ENCODE measurements at regions not wholly inside any gene's neighbourhood (a gene's known extent, or its start where the extent isn't known, plus 50 kb on each side); places are given as distances from the start of the nearest gene placed in this dataset.
"Not testable (repeated sequence)": the region's sequence is repeated elsewhere in the genome, so short reads cannot be mapped to it uniquely, and the experiment has no call there.

- intact Hi-C loops (cut with DNase I): no loop called here
- no peak for DNase-seq
- ATAC-seq: no peak
- Histone ChIP-seq H3K4me1 (ENCODE audit: control insufficient read depth, insufficient read depth, low read length) (no peaks in the 10 kb centered on the region), H3K4me3 (ENCODE audit: low read length) (no peak overlapping the region), H3K9me3 (ENCODE audit: control insufficient read depth, low read length) (peaks cover 2% of the 10 kb centered on the region), H3K27ac (ENCODE audit: low read length) (no peak overlapping the region), H3K27me3 (ENCODE audit: control insufficient read depth, insufficient read depth) (no peaks in the 10 kb centered on the region)
- WGBS: 75% methylated on average over 3 of the region's 3 CpGs
Observed at GRCh38 chr2:175326801-175327200, 145.3 kb upstream of the ATP5MC3 start.

- H3K4me3 ChIP-seq (ENCODE audit: low read length); ATAC-seq; DNase-seq; H3K27me3 ChIP-seq (ENCODE audit: control insufficient read depth, insufficient read depth); H3K27ac ChIP-seq (ENCODE audit: low read length); H3K9me3 ChIP-seq (ENCODE audit: control insufficient read depth, low read length); H3K4me1 ChIP-seq (ENCODE audit: control insufficient read depth, insufficient read depth, low read length); intact Hi-C loops (cut with DNase I): not testable (repeated sequence)
- 85% methylated on average over 2 of the region's 2 CpGs for WGBS
Observed at GRCh38 chr2:175326164-175326563, 144.7 kb upstream of the ATP5MC3 start.

- H3K27me3 ChIP-seq (ENCODE audit: control insufficient read depth, insufficient read depth): no peaks in the 10 kb centered on the region
- H3K27ac ChIP-seq (ENCODE audit: low read length): no peak overlapping the region
- peaks cover 2% of the 10 kb centered on the region for H3K9me3 ChIP-seq (ENCODE audit: control insufficient read depth, low read length)
- H3K4me3 ChIP-seq (ENCODE audit: low read length): no peak overlapping the region
- WGBS: 85% methylated on average over 4 of the region's 4 CpGs
- DNase-seq: no peak
- H3K4me1 ChIP-seq (ENCODE audit: control insufficient read depth, insufficient read depth, low read length): no peaks in the 10 kb centered on the region
- intact Hi-C loops (cut with DNase I): no loop called here
- no peak for ATAC-seq
Observed at GRCh38 chr2:175323162-175323561, 141.7 kb upstream of the ATP5MC3 start.

GRCh38 chr2:175318542-175318941 is 137.0 kb upstream of the ATP5MC3 start:
- H3K9me3 ChIP-seq (ENCODE audit: control insufficient read depth, low read length): no peaks in the 10 kb centered on the region
- WGBS: 45% methylated on average over 2 of the region's 2 CpGs
- no peak overlapping the region for H3K27ac ChIP-seq (ENCODE audit: low read length)
- intact Hi-C loops (cut with DNase I): no loop called here
- H3K4me1 ChIP-seq (ENCODE audit: control insufficient read depth, insufficient read depth, low read length): no peaks in the 10 kb centered on the region
- ATAC-seq: no peak
- no peak overlapping the region for H3K4me3 ChIP-seq (ENCODE audit: low read length)
- no peaks in the 10 kb centered on the region for H3K27me3 ChIP-seq (ENCODE audit: control insufficient read depth, insufficient read depth)
- DNase-seq: no peak

- intact Hi-C loops (cut with DNase I): no loop called here
- no peak overlapping the region for H3K27ac ChIP-seq (ENCODE audit: low read length)
- H3K9me3 ChIP-seq (ENCODE audit: control insufficient read depth, low read length): no peaks in the 10 kb centered on the region
- ATAC-seq (no peak), DNase-seq (no peak)
- WGBS: 83% methylated on average over 2 of the region's 2 CpGs
- no peaks in the 10 kb centered on the region for H3K27me3 ChIP-seq (ENCODE audit: control insufficient read depth, insufficient read depth)
- H3K4me3 ChIP-seq (ENCODE audit: low read length): no peak overlapping the region
- H3K4me1 ChIP-seq (ENCODE audit: control insufficient read depth, insufficient read depth, low read length): no peaks in the 10 kb centered on the region
Observed at GRCh38 chr2:175317751-175318150, 136.2 kb upstream of the ATP5MC3 start.

GRCh38 chr2:175312137-175312536 is 130.6 kb upstream of the ATP5MC3 start:
- H3K9me3 ChIP-seq (ENCODE audit: control insufficient read depth, low read length): no peaks in the 10 kb centered on the region
- WGBS: 14% methylated on average over 2 of the region's 2 CpGs
- H3K4me3 ChIP-seq (ENCODE audit: low read length): no peak overlapping the region
- no peak for DNase-seq
- H3K27ac ChIP-seq (ENCODE audit: low read length): no peak overlapping the region
- no peaks in the 10 kb centered on the region for H3K4me1 ChIP-seq (ENCODE audit: control insufficient read depth, insufficient read depth, low read length)
- no peaks in the 10 kb centered on the region for H3K27me3 ChIP-seq (ENCODE audit: control insufficient read depth, insufficient read depth)
- no peak for ATAC-seq
- intact Hi-C loops (cut with DNase I): no loop called here

GRCh38 chr2:175310813-175311504 is 129.4 kb upstream of the ATP5MC3 start:
- 74% methylated on average over 1 of the region's 1 CpG for WGBS
- Histone ChIP-seq H3K9me3 (ENCODE audit: control insufficient read depth, low read length) (no peaks in the 10 kb centered on the region), H3K4me3 (ENCODE audit: low read length) (no peak overlapping the region), H3K27ac (ENCODE audit: low read length) (no peak overlapping the region), H3K27me3 (ENCODE audit: control insufficient read depth, insufficient read depth) (no peaks in the 10 kb centered on the region), H3K4me1 (ENCODE audit: control insufficient read depth, insufficient read depth, low read length) (no peaks in the 10 kb centered on the region)
- DNase-seq (no peak), ATAC-seq (no peak)
- intact Hi-C loops (cut with DNase I): no loop called here

- H3K4me3 ChIP-seq (ENCODE audit: low read length): no peak overlapping the region
- DNase-seq (no peak), ATAC-seq (no peak)
- no peak overlapping the region for H3K27ac ChIP-seq (ENCODE audit: low read length)
- H3K27me3 ChIP-seq (ENCODE audit: control insufficient read depth, insufficient read depth): no peaks in the 10 kb centered on the region
- no peaks in the 10 kb centered on the region for H3K4me1 ChIP-seq (ENCODE audit: control insufficient read depth, insufficient read depth, low read length)
- intact Hi-C loops (cut with DNase I): no loop called here
- no peaks in the 10 kb centered on the region for H3K9me3 ChIP-seq (ENCODE audit: control insufficient read depth, low read length)
- 50% methylated on average over 3 of the region's 3 CpGs for WGBS
Observed at GRCh38 chr2:175309799-175310198, 128.3 kb upstream of the ATP5MC3 start.

- DNase-seq (no peak), ATAC-seq (no peak)
- no peak overlapping the region for H3K27ac ChIP-seq (ENCODE audit: low read length)
- H3K4me1 ChIP-seq (ENCODE audit: control insufficient read depth, insufficient read depth, low read length): no peaks in the 10 kb centered on the region
- no peaks in the 10 kb centered on the region for H3K27me3 ChIP-seq (ENCODE audit: control insufficient read depth, insufficient read depth)
- intact Hi-C loops (cut with DNase I): no loop called here
- H3K9me3 ChIP-seq (ENCODE audit: control insufficient read depth, low read length): no peaks in the 10 kb centered on the region
- no peak overlapping the region for H3K4me3 ChIP-seq (ENCODE audit: low read length)
- WGBS: 79% methylated on average over 4 of the region's 4 CpGs
Observed at GRCh38 chr2:175308005-175308404, 126.5 kb upstream of the ATP5MC3 start.

GRCh38 chr2:175304541-175304940 is 123.0 kb upstream of the ATP5MC3 start:
- H3K4me1 ChIP-seq (ENCODE audit: control insufficient read depth, insufficient read depth, low read length): no peaks in the 10 kb centered on the region
- DNase-seq (no peak), ATAC-seq (no peak)
- intact Hi-C loops (cut with DNase I): no loop called here
- no peaks in the 10 kb centered on the region for H3K9me3 ChIP-seq (ENCODE audit: control insufficient read depth, low read length)
- H3K27ac ChIP-seq (ENCODE audit: low read length): no peak overlapping the region
- 95% methylated on average over 2 of the region's 2 CpGs for WGBS
- H3K27me3 ChIP-seq (ENCODE audit: control insufficient read depth, insufficient read depth): no peaks in the 10 kb centered on the region
- H3K4me3 ChIP-seq (ENCODE audit: low read length): no peak overlapping the region

GRCh38 chr2:175293776-175294175 is 112.3 kb upstream of the ATP5MC3 start:
- no peaks in the 10 kb centered on the region for H3K9me3 ChIP-seq (ENCODE audit: control insufficient read depth, low read length)
- intact Hi-C loops (cut with DNase I): no loop called here
- H3K4me3 ChIP-seq (ENCODE audit: low read length): no peak overlapping the region
- H3K27ac ChIP-seq (ENCODE audit: low read length): no peak overlapping the region
- ATAC-seq (no peak), DNase-seq (no peak)
- H3K4me1 ChIP-seq (ENCODE audit: control insufficient read depth, insufficient read depth, low read length): no peaks in the 10 kb centered on the region
- WGBS: 67% methylated on average over 4 of the region's 4 CpGs
- H3K27me3 ChIP-seq (ENCODE audit: control insufficient read depth, insufficient read depth): no peaks in the 10 kb centered on the region

GRCh38 chr2:175293195-175293594 is 111.7 kb upstream of the ATP5MC3 start:
- no peak overlapping the region for H3K27ac ChIP-seq (ENCODE audit: low read length)
- no peaks in the 10 kb centered on the region for H3K9me3 ChIP-seq (ENCODE audit: control insufficient read depth, low read length)
- intact Hi-C loops (cut with DNase I): no loop called here
- no peaks in the 10 kb centered on the region for H3K4me1 ChIP-seq (ENCODE audit: control insufficient read depth, insufficient read depth, low read length)
- DNase-seq (no peak), ATAC-seq (no peak)
- 80% methylated on average over 3 of the region's 3 CpGs for WGBS
- H3K4me3 ChIP-seq (ENCODE audit: low read length): no peak overlapping the region
- no peaks in the 10 kb centered on the region for H3K27me3 ChIP-seq (ENCODE audit: control insufficient read depth, insufficient read depth)
